K562 (cell line): ENCODE measurements at regions not wholly inside any gene's neighbourhood (a gene's known extent, or its start where the extent isn't known, plus 50 kb on each side); places are given as distances from the start of the nearest gene placed in this dataset.

Source experiments
- BCOR ChIP-seq: fragments of 450-650 bp; IDR thresholded peaks from 2 replicates; pipeline ENCODE4 v1.6.1; 2016
- CBFB ChIP-seq: sonication (generic); formaldehyde crosslinking; IDR thresholded peaks from 2 replicates; pipeline ENCODE4 v1.4.0; 2020; ENCODE audit warnings: mild to moderate bottlenecking, missing genetic modification reagents
- DEAF1 ChIP-seq: fragments of 450-650 bp; formaldehyde crosslinking; IDR thresholded peaks from 2 replicates; pipeline ENCODE4 v1.4.0; 2020; ENCODE audit warnings: mild to moderate bottlenecking, moderate library complexity
- HSF4 ChIP-seq: fragments of 250-450 bp; sonication (Bioruptor Pico); IDR thresholded peaks from 2 replicates; pipeline ENCODE4 v2.1.2; 2022; ENCODE audit warnings: mild to moderate bottlenecking, moderate library complexity, borderline replicate concordance
- L3MBTL2 ChIP-seq: fragments of 450-650 bp; IDR thresholded peaks from 2 replicates; pipeline ENCODE4 v1.6.1; 2016; ENCODE audit warnings: mild to moderate bottlenecking, moderate library complexity
- LARP7 ChIP-seq: fragments of 450-650 bp; IDR thresholded peaks from 2 replicates; pipeline ENCODE4 v1.6.1; 2016
- MAFF ChIP-seq: IDR thresholded peaks from 2 replicates; pipeline ENCODE4 v1.6.1; 2012; ENCODE audit warnings: low read length, improper control_type of control experiment
- NBN ChIP-seq: fragments of 450-650 bp; IDR thresholded peaks from 2 replicates; pipeline ENCODE4 v1.6.1; 2016; ENCODE audit warnings: low read depth, mild to moderate bottlenecking
- PHF20 ChIP-seq: fragments of 450-650 bp; IDR thresholded peaks from 2 replicates; pipeline ENCODE4 v1.6.1; 2018; ENCODE audit not compliant: partially characterized antibody
- PRDM10 ChIP-seq: fragments of 450-650 bp; IDR thresholded peaks from 2 replicates; pipeline ENCODE4 v1.6.1; 2018; ENCODE audit not compliant: partially characterized antibody
- PTBP1 ChIP-seq: fragments of 200-400 bp; formaldehyde crosslinking; IDR thresholded peaks from 2 replicates; pipeline ENCODE4 v1.6.1; 2017; ENCODE audit warnings: low read depth, low read length
- PYGO2 ChIP-seq: fragments of 450-650 bp; IDR thresholded peaks from 2 replicates; pipeline ENCODE4 v1.6.1; 2016; ENCODE audit warnings: mild to moderate bottlenecking, missing genetic modification characterization, moderate library complexity, missing compliant biosample characterization
- RNF2 ChIP-seq: sonication (generic); IDR thresholded peaks from 2 replicates; pipeline ENCODE4 v1.6.1; 2016
- SNIP1 ChIP-seq: fragments of 450-650 bp; IDR thresholded peaks from 2 replicates; pipeline ENCODE4 v1.7.1; 2017; ENCODE audit warnings: low read depth, mild to moderate bottlenecking
- SPI1 ChIP-seq: IDR thresholded peaks from 2 replicates; pipeline ENCODE4 v1.6.1; 2011; ENCODE audit warnings: low read depth, low read length, control low read depth, borderline replicate concordance
- TAF15 ChIP-seq: fragments of 200-400 bp; formaldehyde crosslinking; IDR thresholded peaks from 2 replicates; pipeline ENCODE4 v1.6.1; 2017; ENCODE audit warnings: mild to moderate bottlenecking, low read depth, low read length, moderate library complexity
- TCF7L2 ChIP-seq: fragments of 150-350 bp; IDR thresholded peaks from 2 replicates; pipeline ENCODE4 v1.6.1; 2016; ENCODE audit warnings: low read depth, mild to moderate bottlenecking, low read length, moderate library complexity
- WHSC1 ChIP-seq: IDR thresholded peaks from one replicate; pipeline ENCODE4 v1.6.1; 2012; ENCODE audit warnings: low read length, control low read depth, inconsistent platforms
- XRCC3 ChIP-seq: fragments of 450-650 bp; IDR thresholded peaks from 2 replicates; pipeline ENCODE4 v1.6.1; 2017; ENCODE audit warnings: mild to moderate bottlenecking, moderate library complexity
- ZNF24 ChIP-seq: fragments of 450-650 bp; IDR thresholded peaks from 2 replicates; pipeline ENCODE4 v1.6.1; 2016
- ZNF263 ChIP-seq: sonication (generic); formaldehyde crosslinking; IDR thresholded peaks from 2 replicates; pipeline ENCODE4 v1.8.0; 2022; ENCODE audit warnings: mild to moderate bottlenecking, missing genetic modification reagents, borderline replicate concordance
- ZNF695 ChIP-seq: fragments of 450-650 bp; formaldehyde crosslinking; IDR thresholded peaks from 2 replicates; pipeline ENCODE4 v1.4.0; 2020; ENCODE audit warnings: mild to moderate bottlenecking, moderate library complexity
- TF ChIP-seq, protein P1 (sequence below): fragments of 250-450 bp; sonication (Bioruptor Pico); IDR thresholded peaks from 2 replicates; pipeline ENCODE4 v1.4.0; 2020; ENCODE audit warnings: mild to moderate bottlenecking, moderate library complexity, borderline replicate concordance
- TF ChIP-seq, protein P2 (sequence below): fragments of 450-650 bp; formaldehyde crosslinking; IDR thresholded peaks from 2 replicates; pipeline ENCODE4 v1.4.0; 2022; ENCODE audit warnings: mild to moderate bottlenecking, moderate library complexity

- TF ChIP-seq PRDM10 (peak; percentile 77), LARP7 (no peak), ZNF263 (CRISPR knock-in tag) (no peak), TCF7L2 (no peak), SNIP1 (no peak), CBFB (CRISPR knock-in tag) (no peak), NBN (peak; percentile 82; the same call in 1 of the 2 replicates), RNF2 (peak; percentile 48), ZNF24 (peak; percentile 47; the same call in 1 of the 2 replicates), ZNF695 (CRISPR knock-in tag) (no peak), HSF4 (no peak), WHSC1 (no peak), L3MBTL2 (peak; percentile 68), BCOR (0 out of 2 replicates have a peak, but pooled peaks have one; percentile 9), TAF15 (no peak), MAFF (no peak), PTBP1 (no peak), DEAF1 (no peak), XRCC3 (no peak), SPI1 (0 out of 2 replicates have a peak, but pooled peaks have one; percentile 36), PYGO2 (tag) (no peak), PHF20 (no peak)
- TF ChIP-seq, protein P1, sequence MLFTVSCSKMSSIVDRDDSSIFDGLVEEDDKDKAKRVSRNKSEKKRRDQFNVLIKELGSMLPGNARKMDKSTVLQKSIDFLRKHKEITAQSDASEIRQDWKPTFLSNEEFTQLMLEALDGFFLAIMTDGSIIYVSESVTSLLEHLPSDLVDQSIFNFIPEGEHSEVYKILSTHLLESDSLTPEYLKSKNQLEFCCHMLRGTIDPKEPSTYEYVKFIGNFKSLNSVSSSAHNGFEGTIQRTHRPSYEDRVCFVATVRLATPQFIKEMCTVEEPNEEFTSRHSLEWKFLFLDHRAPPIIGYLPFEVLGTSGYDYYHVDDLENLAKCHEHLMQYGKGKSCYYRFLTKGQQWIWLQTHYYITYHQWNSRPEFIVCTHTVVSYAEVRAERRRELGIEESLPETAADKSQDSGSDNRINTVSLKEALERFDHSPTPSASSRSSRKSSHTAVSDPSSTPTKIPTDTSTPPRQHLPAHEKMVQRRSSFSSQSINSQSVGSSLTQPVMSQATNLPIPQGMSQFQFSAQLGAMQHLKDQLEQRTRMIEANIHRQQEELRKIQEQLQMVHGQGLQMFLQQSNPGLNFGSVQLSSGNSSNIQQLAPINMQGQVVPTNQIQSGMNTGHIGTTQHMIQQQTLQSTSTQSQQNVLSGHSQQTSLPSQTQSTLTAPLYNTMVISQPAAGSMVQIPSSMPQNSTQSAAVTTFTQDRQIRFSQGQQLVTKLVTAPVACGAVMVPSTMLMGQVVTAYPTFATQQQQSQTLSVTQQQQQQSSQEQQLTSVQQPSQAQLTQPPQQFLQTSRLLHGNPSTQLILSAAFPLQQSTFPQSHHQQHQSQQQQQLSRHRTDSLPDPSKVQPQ (CRISPR knock-in tag), result no peak
- TF ChIP-seq, protein P2, sequence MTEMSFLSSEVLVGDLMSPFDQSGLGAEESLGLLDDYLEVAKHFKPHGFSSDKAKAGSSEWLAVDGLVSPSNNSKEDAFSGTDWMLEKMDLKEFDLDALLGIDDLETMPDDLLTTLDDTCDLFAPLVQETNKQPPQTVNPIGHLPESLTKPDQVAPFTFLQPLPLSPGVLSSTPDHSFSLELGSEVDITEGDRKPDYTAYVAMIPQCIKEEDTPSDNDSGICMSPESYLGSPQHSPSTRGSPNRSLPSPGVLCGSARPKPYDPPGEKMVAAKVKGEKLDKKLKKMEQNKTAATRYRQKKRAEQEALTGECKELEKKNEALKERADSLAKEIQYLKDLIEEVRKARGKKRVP (CRISPR knock-in tag), result no peak
Measured at GRCh38 chr11:91792779-91793262, 431.8 kb upstream of the FAT3 start (continued).
